B cell (primary cell): ENCODE measurements at regions not wholly inside any gene's neighbourhood (a gene's known extent, or its start where the extent isn't known, plus 50 kb on each side); places are given as distances from the start of the nearest gene placed in this dataset.

ENCODE experiments used
- ATAC-seq: fragments of 200-7000 bp; cut with Tn5 transposase; one replicate; pipeline ENCODE4 v1.10.0; 2021; ENCODE audit warnings: low read depth, mild to moderate bottlenecking, moderate number of reproducible peaks, moderate library complexity
- CTCF ChIA-PET: fragments of 350-600 bp; sonication (Branson Sonifier 250); formaldehyde crosslinking; loops from one replicate; lab custom pipeline; 2021; ENCODE audit warnings: antibody characterized with exemption, inconsistent platforms; lab: Charles Lee
- POLR2A ChIA-PET: fragments of 350-600 bp; sonication (Branson Sonifier 250); formaldehyde crosslinking; loops from one replicate; lab custom pipeline; 2021; ENCODE audit warnings: antibody characterized with exemption; lab: Charles Lee
- DNase-seq: peaks from one replicate; pipeline ENCODE4 v3.0.0; 2013
- H2AFZ ChIP-seq: 2 replicates; pipeline ENCODE4 v1.6.1; 2012; ENCODE audit warnings: mild to moderate bottlenecking, low read depth, low read length; ENCODE audit not compliant: insufficient read depth, poor library complexity, severe bottlenecking
- H3K27ac ChIP-seq, 2 donors: 1 replicate in 1 of 2; 2 replicates in 1 of 2; pipeline ENCODE4 v1.5.1; 2012 to 2013; ENCODE audit warnings: low read length in 2 of 2, mild to moderate bottlenecking in 2 of 2, moderate library complexity in 1 of 2
- H3K27me3 ChIP-seq, 4 experiments: fragments of 200-600 bp in 1 of 4; sonication (generic) in 1 of 4; replicated peaks in 1 of 4; 1 replicate in 2 of 4; 2 replicates in 2 of 4; pipeline versions ENCODE4 v1.6.1 to v1.7.0; 2013 to 2016; ENCODE audit warnings: low read length in 3 of 4, mild to moderate bottlenecking in 2 of 4, mixed read lengths in 1 of 4, moderate library complexity in 1 of 4; ENCODE audit not compliant: insufficient read depth in 4 of 4, control insufficient read depth in 3 of 4; ENCODE audit errors: control extremely low read depth in 1 of 4
- H3K36me3 ChIP-seq, 2 experiments: replicated peaks in 1 of 2; 1 replicate in 1 of 2; 2 replicates in 1 of 2; pipeline versions ENCODE4 v1.6.1 to v1.7.1; 2013; ENCODE audit warnings: low read length in 1 of 2; ENCODE audit not compliant: insufficient read depth in 2 of 2, control insufficient read depth in 1 of 2; ENCODE audit errors: control extremely low read depth in 1 of 2, extremely low read depth in 1 of 2
- H3K4me1 ChIP-seq, 2 donors: fragments of 200-600 bp in 1 of 2; sonication (generic) in 1 of 2; 1 replicate in 1 of 2; 2 replicates in 1 of 2; pipeline versions ENCODE4 v1.5.1 to v1.6.1; 2013 to 2017; ENCODE audit warnings: low read length in 2 of 2; ENCODE audit not compliant: control insufficient read depth in 2 of 2, insufficient read depth in 2 of 2
- H3K4me2 ChIP-seq: replicated peaks from 2 replicates; pipeline ENCODE3; 2012; ENCODE audit warnings: mild to moderate bottlenecking, low read depth, low read length; ENCODE audit not compliant: poor library complexity, severe bottlenecking
- H3K4me3 ChIP-seq, 5 experiments: fragments of 200-600 bp in 1 of 5; sonication (generic) in 1 of 5; 1 replicate in 3 of 5; 2 replicates in 2 of 5; pipeline versions ENCODE4 v1.5.1 to v1.7.0; 2011 to 2016; ENCODE audit warnings: low read length in 4 of 5, mild to moderate bottlenecking in 4 of 5, low read depth in 2 of 5, control low read depth in 1 of 5, moderate library complexity in 1 of 5; ENCODE audit not compliant: insufficient read depth in 1 of 5; ENCODE audit errors: control extremely low read depth in 1 of 5, extremely low read depth in 1 of 5
- H3K79me2 ChIP-seq: fragments of 200-600 bp; sonication (generic); one replicate; pipeline ENCODE4 v1.6.0; 2016; ENCODE audit warnings: low read length; ENCODE audit not compliant: control insufficient read depth, insufficient read depth
- H3K9ac ChIP-seq: fragments of 200-600 bp; sonication (generic); 2 replicates; pipeline ENCODE4 v1.6.1; 2017; ENCODE audit warnings: mild to moderate bottlenecking, low read length, moderate library complexity
- H3K9me3 ChIP-seq, 3 donors: one replicate each; pipeline versions ENCODE4 v1.6.1 to v1.7.1; 2013; ENCODE audit warnings: low read length in 2 of 3; ENCODE audit not compliant: control insufficient read depth in 2 of 3, insufficient read depth in 1 of 3; ENCODE audit errors: control extremely low read depth in 1 of 3
- H4K20me1 ChIP-seq: 2 replicates; pipeline ENCODE4 v1.6.0; 2012; ENCODE audit warnings: mild to moderate bottlenecking, low read length; ENCODE audit not compliant: insufficient read depth, control insufficient read depth, poor library complexity, severe bottlenecking
- H3K27ac Mint-ChIP-seq: one replicate; pipeline ENCODE4 v1.8.0; 2021; ENCODE audit warnings: mixed read lengths
- H3K27me3 Mint-ChIP-seq: one replicate; pipeline ENCODE4 v1.8.0; 2021; ENCODE audit warnings: mixed read lengths
- H3K4me1 Mint-ChIP-seq: one replicate; pipeline ENCODE4 v1.8.0; 2021; ENCODE audit warnings: mixed read lengths
- H3K4me3 Mint-ChIP-seq: one replicate; pipeline ENCODE4 v1.8.0; 2021; ENCODE audit warnings: mixed read lengths
- H3K9me3 Mint-ChIP-seq: one replicate; pipeline ENCODE4 v1.8.0; 2022; ENCODE audit warnings: mixed read lengths; ENCODE audit not compliant: insufficient read depth
- CTCF ChIP-seq: fragments of 200-600 bp; IDR thresholded peaks from one replicate; pipeline ENCODE4 v1.8.0; 2022; ENCODE audit warnings: antibody characterized with exemption, mild to moderate bottlenecking
- EZH2 ChIP-seq: IDR thresholded peaks from 2 replicates; pipeline ENCODE4 v1.6.1; 2012; ENCODE audit warnings: borderline replicate concordance, low read depth, mild to moderate bottlenecking, moderate library complexity, low read length; ENCODE audit not compliant: insufficient read depth, poor library complexity, severe bottlenecking
- WGBS: methylation state at CpG from one replicate; pipeline ENCODE4 v1.1.5; 2013; ENCODE audit warnings: missing lambda C conversion rate; ENCODE audit not compliant: insufficient coverage; 5-methylcytosine and 5-hydroxymethylcytosine counted together
- intact Hi-C: fragments of 100-400 bp; cut with micrococcal nuclease; formaldehyde crosslinking; loops from one replicate; pipeline ENCODE4 v1.10.0; 2022

GRCh38 chr16:86041215-86041614 lies 142.3 kb downstream of the IRF8 start:
- TF ChIP-seq EZH2, result no peak
- TF ChIP-seq CTCF, result no peak
- ATAC-seq (no peak), DNase-seq (no peak)
- Mint-ChIP-seq H3K27me3 (peaks cover 44% of the 10 kb centered on the region), H3K27ac (no peak overlapping the region), H3K9me3 (no peaks in the 10 kb centered on the region), H3K4me3 (no peak overlapping the region), H3K4me1 (peaks cover 12% of the 10 kb centered on the region)
- WGBS, result 94% methylated on average over 9 of the region's 11 CpGs
- no peaks in the 10 kb centered on the region for H3K79me2 ChIP-seq
- no peak overlapping the region for H3K9ac ChIP-seq
- CTCF ChIA-PET, result no interaction called here
- no peak overlapping the region for H2AFZ ChIP-seq
- H3K9me3 ChIP-seq, result no peaks in the 10 kb centered on the region
- no peak overlapping the region for H3K4me2 ChIP-seq
- no peak overlapping the region for H3K4me3 ChIP-seq
- H3K27me3 ChIP-seq, result peaks cover 0 to 34% (median 1%) of the 10 kb centered on the region in 4 experiments
- no peaks in the 10 kb centered on the region for H4K20me1 ChIP-seq
- peaks cover 7 to 9% of the 10 kb centered on the region in 2 donors for H3K4me1 ChIP-seq
- intact Hi-C loops, result no loop called here
- POLR2A ChIA-PET, result no interaction called here
- no peak overlapping the region for H3K27ac ChIP-seq
- no peaks in the 10 kb centered on the region for H3K36me3 ChIP-seq

- WGBS, result 20% methylated on average over 2 of the region's 4 CpGs
- DNase-seq (no peak), ATAC-seq (no peak)
- Histone ChIP-seq H3K27me3 (peaks cover 0 to 37% (median 2%) of the 10 kb centered on the region in 4 experiments), H3K4me1 (peaks cover 7 to 9% of the 10 kb centered on the region in 2 donors), H2AFZ (no peak overlapping the region), H3K9ac (no peak overlapping the region), H3K9me3 (no peaks in the 10 kb centered on the region), H3K79me2 (no peaks in the 10 kb centered on the region), H3K36me3 (no peaks in the 10 kb centered on the region), H3K27ac (no peak overlapping the region), H3K4me3 (no peak overlapping the region), H4K20me1 (no peaks in the 10 kb centered on the region), H3K4me2 (no peak overlapping the region)
- Mint-ChIP-seq H3K27me3 (peaks cover 48% of the 10 kb centered on the region), H3K9me3 (no peaks in the 10 kb centered on the region), H3K4me3 (no peak overlapping the region), H3K27ac (no peak overlapping the region), H3K4me1 (peaks cover 12% of the 10 kb centered on the region)
- intact Hi-C loops, result no loop called here
- POLR2A ChIA-PET, result no interaction called here
- TF ChIP-seq CTCF, result no peak
- TF ChIP-seq EZH2, result no peak
- CTCF ChIA-PET, result no interaction called here
Measured at GRCh38 chr16:86041807-86042206, 142.8 kb downstream of the IRF8 start.
